ENCODE measurements at regions not wholly inside any gene's neighbourhood (a gene's known extent, or its start where the extent isn't known, plus 50 kb on each side); places are given as distances from the start of the nearest gene placed in this dataset.

DNA sequence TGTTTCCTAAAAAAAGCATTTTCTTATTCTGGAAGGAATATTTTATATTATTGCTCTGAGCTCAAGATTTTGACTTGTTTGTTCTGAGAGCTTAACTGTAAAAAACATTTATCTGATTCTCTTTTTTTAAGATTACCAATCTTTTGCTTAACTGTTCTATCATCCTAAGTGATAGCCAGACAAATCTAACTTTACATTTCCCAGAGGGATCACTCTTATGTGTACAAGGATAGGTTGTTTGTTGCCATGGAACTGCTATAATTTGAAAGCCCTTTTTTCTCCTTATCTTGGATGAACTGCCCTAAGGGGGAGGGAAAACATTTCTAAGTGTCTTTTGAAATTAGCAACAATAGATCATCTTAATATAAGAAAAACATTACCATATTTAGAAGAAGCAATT is 494.7 kb downstream of the TRAM1L1 start:
- no peak overlapping the region for H3K4me3 ChIP-seq (ENCODE audit: low read length, poor library complexity, severe bottlenecking)
- H3K9me3 ChIP-seq (ENCODE audit: insufficient read depth, low read depth, low read length): no peaks in the 10 kb centered on the region
- H4K20me1 ChIP-seq (ENCODE audit: insufficient read depth, low read length, poor library complexity, severe bottlenecking): no peaks in the 10 kb centered on the region
- H3K27me3 ChIP-seq (ENCODE audit: insufficient read depth, low read length, poor library complexity, severe bottlenecking): no peaks in the 10 kb centered on the region
- no peak overlapping the region for H3K9ac ChIP-seq (ENCODE audit: low read depth, low read length, poor library complexity, severe bottlenecking)
- TF ChIP-seq EZH2phosphoT487 (IDR thresholded peaks at IDR 0.05; ENCODE audit: borderline replicate concordance): no peak
- TF ChIP-seq, protein P1, sequence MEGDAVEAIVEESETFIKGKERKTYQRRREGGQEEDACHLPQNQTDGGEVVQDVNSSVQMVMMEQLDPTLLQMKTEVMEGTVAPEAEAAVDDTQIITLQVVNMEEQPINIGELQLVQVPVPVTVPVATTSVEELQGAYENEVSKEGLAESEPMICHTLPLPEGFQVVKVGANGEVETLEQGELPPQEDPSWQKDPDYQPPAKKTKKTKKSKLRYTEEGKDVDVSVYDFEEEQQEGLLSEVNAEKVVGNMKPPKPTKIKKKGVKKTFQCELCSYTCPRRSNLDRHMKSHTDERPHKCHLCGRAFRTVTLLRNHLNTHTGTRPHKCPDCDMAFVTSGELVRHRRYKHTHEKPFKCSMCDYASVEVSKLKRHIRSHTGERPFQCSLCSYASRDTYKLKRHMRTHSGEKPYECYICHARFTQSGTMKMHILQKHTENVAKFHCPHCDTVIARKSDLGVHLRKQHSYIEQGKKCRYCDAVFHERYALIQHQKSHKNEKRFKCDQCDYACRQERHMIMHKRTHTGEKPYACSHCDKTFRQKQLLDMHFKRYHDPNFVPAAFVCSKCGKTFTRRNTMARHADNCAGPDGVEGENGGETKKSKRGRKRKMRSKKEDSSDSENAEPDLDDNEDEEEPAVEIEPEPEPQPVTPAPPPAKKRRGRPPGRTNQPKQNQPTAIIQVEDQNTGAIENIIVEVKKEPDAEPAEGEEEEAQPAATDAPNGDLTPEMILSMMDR (conservative IDR thresholded peaks at IDR 0.05; ENCODE audit: low read length): no peak
- no peaks in the 10 kb centered on the region for H3K79me2 ChIP-seq (ENCODE audit: insufficient read depth, low read length)
- no peak overlapping the region for H3K4me2 ChIP-seq (ENCODE audit: low read depth, low read length, poor library complexity, severe bottlenecking)
- no peaks in the 10 kb centered on the region for H3K4me1 ChIP-seq (ENCODE audit: insufficient read depth, low read length, poor library complexity, severe bottlenecking)
- H3F3A ChIP-seq (ENCODE audit: low read depth): no peaks in the 10 kb centered on the region
- H3K9me2 ChIP-seq (replicated peaks; ENCODE audit: low read depth, low read length): no peaks in the 10 kb centered on the region
- H2AFZ ChIP-seq (ENCODE audit: low read length): no peak overlapping the region
- H3K36me3 ChIP-seq (ENCODE audit: insufficient read depth, low read length): no peaks in the 10 kb centered on the region

- Histone ChIP-seq H3K4me2 (ENCODE audit: low read depth, low read length, poor library complexity, severe bottlenecking) (no peak overlapping the region), H3K4me3 (ENCODE audit: low read length, poor library complexity, severe bottlenecking) (no peak overlapping the region), H3K9me3 (ENCODE audit: insufficient read depth, low read depth, low read length) (no peaks in the 10 kb centered on the region), H3K9me2 (replicated peaks; ENCODE audit: low read depth, low read length) (no peaks in the 10 kb centered on the region), H3K27me3 (ENCODE audit: insufficient read depth, low read length, poor library complexity, severe bottlenecking) (no peaks in the 10 kb centered on the region), H3F3A (ENCODE audit: low read depth) (no peaks in the 10 kb centered on the region), H3K4me1 (ENCODE audit: insufficient read depth, low read length, poor library complexity, severe bottlenecking) (no peaks in the 10 kb centered on the region), H3K36me3 (ENCODE audit: insufficient read depth, low read length) (no peaks in the 10 kb centered on the region), H4K20me1 (ENCODE audit: insufficient read depth, low read length, poor library complexity, severe bottlenecking) (no peaks in the 10 kb centered on the region), H3K9ac (ENCODE audit: low read depth, low read length, poor library complexity, severe bottlenecking) (no peak overlapping the region), H2AFZ (ENCODE audit: low read length) (no peak overlapping the region), H3K79me2 (ENCODE audit: insufficient read depth, low read length) (no peaks in the 10 kb centered on the region)
- TF ChIP-seq EZH2phosphoT487 (IDR thresholded peaks at IDR 0.05; ENCODE audit: borderline replicate concordance): no peak
- TF ChIP-seq, protein P1 (conservative IDR thresholded peaks at IDR 0.05; ENCODE audit: low read length): no peak
Observed at GRCh38 chr4:116588783-116589182, 496.6 kb downstream of the TRAM1L1 start.

DNA sequence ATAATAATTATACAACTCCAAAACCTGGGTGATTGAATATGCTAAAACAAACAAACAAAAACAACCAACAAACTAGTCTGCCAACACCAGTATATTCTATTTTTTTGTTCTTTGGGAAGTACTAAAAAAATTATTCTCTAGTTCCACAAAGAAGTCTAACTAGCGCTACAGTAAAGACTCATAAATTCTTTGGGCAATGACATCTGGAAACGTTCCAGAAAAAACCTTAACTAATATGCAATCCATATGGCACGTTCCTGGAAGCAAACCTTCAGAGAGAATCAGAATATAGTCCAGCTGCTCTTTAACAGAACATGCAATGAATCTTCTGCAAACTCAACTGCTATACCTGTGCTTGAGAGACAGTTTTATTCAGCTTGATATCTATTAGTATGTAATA is 500.1 kb downstream of the TRAM1L1 start:
- H3K4me1 ChIP-seq (ENCODE audit: insufficient read depth, low read length, poor library complexity, severe bottlenecking): no peaks in the 10 kb centered on the region
- H3K4me3 ChIP-seq (ENCODE audit: low read length, poor library complexity, severe bottlenecking): no peak overlapping the region
- H3K9me3 ChIP-seq (ENCODE audit: insufficient read depth, low read depth, low read length): no peaks in the 10 kb centered on the region
- H2AFZ ChIP-seq (ENCODE audit: low read length): no peak overlapping the region
- H3K9ac ChIP-seq (ENCODE audit: low read depth, low read length, poor library complexity, severe bottlenecking): no peak overlapping the region
- no peaks in the 10 kb centered on the region for H3K79me2 ChIP-seq (ENCODE audit: insufficient read depth, low read length)
- H3K4me2 ChIP-seq (ENCODE audit: low read depth, low read length, poor library complexity, severe bottlenecking): no peak overlapping the region
- H3K27me3 ChIP-seq (ENCODE audit: insufficient read depth, low read length, poor library complexity, severe bottlenecking): no peaks in the 10 kb centered on the region
- H3K9me2 ChIP-seq (replicated peaks; ENCODE audit: low read depth, low read length): no peaks in the 10 kb centered on the region
- H3K36me3 ChIP-seq (ENCODE audit: insufficient read depth, low read length): no peaks in the 10 kb centered on the region
- H3F3A ChIP-seq (ENCODE audit: low read depth): no peaks in the 10 kb centered on the region
- H4K20me1 ChIP-seq (ENCODE audit: insufficient read depth, low read length, poor library complexity, severe bottlenecking): no peaks in the 10 kb centered on the region
- no peak for TF ChIP-seq EZH2phosphoT487 (IDR thresholded peaks at IDR 0.05; ENCODE audit: borderline replicate concordance)
- TF ChIP-seq, protein P1 (conservative IDR thresholded peaks at IDR 0.05; ENCODE audit: low read length): no peak
